ENCODE measurements at regions not wholly inside any gene's neighbourhood (a gene's known extent, or its start where the extent isn't known, plus 50 kb on each side); places are given as distances from the start of the nearest gene placed in this dataset.
"Not testable (repeated sequence)": the region's sequence is repeated elsewhere in the genome, so short reads cannot be mapped to it uniquely, and the experiment has no call there.

DNA sequence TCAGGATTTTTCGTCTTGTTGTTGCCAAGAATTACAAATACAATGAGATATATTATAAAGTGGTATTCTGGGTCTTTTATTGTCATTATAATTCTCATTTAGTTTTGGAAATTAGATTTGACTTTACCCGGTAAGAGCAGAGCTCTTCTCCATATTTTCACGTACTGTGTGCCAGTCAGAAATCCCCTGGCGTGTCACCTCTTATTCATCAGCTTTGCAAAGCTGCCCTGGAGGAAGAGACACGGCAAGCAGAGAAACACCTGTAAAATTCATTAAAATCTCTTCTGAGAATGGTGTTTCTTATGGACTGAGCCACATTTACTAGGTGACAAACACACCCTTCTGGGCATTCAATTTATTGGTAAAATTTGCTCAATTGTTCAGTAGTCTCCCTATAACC, 440.4 kb downstream of the HINT1 start:
- no peak for DNase-seq (ENCODE audit: low read depth)

DNA sequence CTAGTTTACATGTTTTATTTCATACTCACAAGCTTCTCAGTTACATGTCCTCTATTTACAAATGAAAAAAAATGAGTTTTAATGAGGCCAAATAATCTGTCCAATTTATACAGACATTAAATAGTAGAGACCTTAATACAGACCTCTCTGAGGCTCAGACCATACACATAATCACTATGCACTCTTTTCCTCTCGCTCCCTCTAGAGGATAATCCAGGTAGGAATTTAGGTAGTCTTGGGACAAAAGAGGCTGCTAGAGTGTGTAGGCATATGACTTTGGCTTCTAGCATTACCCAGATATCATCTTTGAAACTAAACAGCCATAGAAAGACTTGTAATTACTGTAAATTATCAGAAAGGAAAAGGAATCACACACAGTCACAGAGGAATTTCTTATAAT, 444.7 kb downstream of the HINT1 start:
- DNase-seq (ENCODE audit: low read depth): no peak

- no peak for DNase-seq (ENCODE audit: low read depth)
Measured at GRCh38 chr5:130715541-130715940, 449.5 kb downstream of the HINT1 start.

DNA sequence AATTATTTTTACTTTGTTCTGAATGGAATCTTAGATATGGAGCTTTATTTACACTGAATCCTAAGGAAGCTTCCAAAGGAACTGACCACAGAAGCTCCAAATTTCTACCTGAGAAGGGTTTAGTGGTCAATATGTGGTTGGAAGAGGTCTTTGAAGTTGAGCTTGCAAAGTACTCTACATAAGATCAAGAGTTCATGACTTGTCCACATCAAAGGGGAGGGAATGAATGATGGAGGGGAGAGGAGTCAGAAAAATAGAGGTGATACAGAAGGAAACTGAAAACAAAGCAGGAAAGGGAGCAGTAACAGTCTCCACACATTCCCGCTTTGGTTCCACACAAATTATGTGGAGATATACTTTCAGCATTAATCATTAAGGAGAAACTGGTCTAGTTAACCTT, 450.9 kb downstream of the HINT1 start:
- DNase-seq (ENCODE audit: low read depth): no peak

GRCh38 chr5:130712324-130712723, 452.7 kb downstream of the HINT1 start:
- DNase-seq (ENCODE audit: low read depth): no peak

GRCh38 chr5:130710596-130710995, 454.5 kb downstream of the HINT1 start:
- DNase-seq (ENCODE audit: low read depth): no peak

GRCh38 chr5:130708754-130709153, 456.3 kb downstream of the HINT1 start:
- no peak for DNase-seq (ENCODE audit: low read depth)

DNA sequence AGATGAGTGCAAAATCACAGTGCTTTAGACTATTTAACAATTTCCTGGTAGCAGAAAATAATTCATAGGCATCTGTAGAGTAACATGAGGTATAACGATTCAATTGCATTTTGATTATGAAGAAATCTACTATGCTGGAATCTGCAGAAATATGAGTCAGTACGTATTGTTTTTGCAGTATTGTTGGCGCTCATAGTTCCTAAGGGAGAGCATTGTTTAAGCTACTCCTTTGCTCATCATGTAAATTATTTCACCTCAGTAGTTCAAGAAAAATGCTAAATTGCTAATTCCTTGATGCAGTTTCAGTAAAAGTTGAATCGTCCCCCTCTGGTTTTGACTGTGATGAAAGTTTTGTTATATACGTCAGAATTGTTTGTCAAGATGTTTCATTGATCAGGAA, 458.4 kb downstream of the HINT1 start:
- no peak for DNase-seq (ENCODE audit: low read depth)

GRCh38 chr5:130705368-130705767, 459.7 kb downstream of the HINT1 start:
- DNase-seq (ENCODE audit: low read depth): no peak

DNA sequence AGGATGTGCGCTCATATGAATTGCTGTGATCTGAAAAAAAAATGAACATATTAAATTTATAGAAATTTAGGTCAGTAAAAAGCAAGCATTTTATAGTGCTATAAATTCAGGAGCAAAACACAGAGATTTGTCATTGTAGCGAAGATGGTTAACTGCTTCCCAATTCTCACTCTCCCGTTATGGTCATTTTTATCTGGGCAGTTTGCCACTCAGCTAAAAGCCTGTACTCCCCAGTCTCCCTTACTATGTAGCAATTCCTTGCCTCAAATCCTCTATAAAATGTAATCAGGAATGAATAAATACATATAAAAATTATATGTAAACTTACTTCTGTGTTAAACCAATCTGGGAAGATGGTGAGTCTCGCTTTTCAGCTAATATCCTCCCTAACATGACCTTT, 471.5 kb downstream of the HINT1 start:
- DNase-seq (ENCODE audit: low read depth): no peak

DNA sequence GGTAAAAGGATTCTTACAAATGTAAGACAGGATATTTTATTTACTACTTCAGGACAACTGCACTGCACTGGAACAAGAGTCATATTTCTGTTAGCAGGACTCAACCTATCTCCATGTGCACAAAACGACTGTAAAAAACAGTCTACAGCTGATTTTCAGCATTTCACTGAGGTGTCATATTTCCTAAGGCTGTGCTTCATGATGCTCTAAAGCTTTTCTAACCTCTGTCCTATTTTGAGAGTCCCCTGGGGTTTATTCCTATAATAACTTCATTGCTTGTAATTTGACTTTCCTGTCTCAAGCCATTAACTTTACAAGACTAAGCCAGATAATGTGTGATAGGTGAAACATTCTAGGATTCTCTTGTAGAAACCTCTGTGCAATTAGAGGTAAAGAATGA, 472.3 kb downstream of the HINT1 start:
- no peak for DNase-seq (ENCODE audit: low read depth)

- no peak for DNase-seq (ENCODE audit: low read depth)
Measured at GRCh38 chr5:130689831-130690230, 475.2 kb downstream of the HINT1 start.

DNA sequence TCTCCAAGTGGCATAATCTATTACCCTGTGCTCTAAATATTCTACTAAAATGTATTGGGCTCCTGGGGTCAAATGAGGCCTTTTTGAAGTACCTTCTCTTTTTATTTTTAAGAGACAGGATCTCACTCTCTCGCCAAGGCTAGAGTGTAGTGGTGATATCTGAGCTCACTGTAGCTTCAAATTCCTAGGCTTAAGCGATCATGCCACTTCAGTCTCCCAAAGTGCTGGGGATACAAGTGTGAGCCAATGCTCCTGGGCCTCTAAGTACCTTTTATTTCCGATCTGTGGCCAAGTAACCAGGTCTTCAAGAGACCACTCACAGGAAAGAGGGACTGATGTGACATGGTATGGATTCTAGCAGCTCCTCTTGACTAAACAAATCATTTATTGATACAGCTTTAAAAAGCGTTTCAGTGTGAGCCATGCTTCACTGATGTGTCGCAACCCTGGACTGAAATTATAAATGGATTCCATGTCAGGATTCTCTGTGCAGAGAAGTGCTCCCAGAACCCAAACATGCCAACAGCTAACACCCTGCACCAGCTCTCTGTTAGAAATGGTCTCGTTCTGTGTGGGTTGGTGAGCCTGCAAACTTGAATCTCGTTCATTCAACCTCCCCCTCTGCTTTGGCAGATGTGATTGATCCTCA, 477.8 kb downstream of the HINT1 start:
- DNase-seq (ENCODE audit: low read depth): no peak

DNA sequence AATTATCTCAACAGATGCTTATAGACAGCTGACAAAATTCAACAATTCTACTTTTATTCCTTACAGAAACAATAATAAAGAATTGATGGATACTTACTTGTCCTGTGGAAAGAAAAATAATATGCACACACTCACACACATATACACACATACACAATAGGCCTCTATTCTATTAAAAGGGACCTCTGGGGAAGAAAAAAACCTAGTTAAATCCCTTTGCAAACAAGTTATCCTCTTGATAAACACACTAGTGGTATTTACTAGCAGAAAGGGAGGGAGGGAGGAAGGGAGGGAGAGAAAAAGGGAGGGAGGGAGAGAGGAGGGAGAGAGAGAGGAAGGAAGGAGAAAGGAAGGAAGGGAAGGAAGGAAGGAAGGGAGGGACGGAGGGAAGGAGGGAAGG, 486.4 kb downstream of the HINT1 start:
- no peak for DNase-seq (ENCODE audit: low read depth)

DNA sequence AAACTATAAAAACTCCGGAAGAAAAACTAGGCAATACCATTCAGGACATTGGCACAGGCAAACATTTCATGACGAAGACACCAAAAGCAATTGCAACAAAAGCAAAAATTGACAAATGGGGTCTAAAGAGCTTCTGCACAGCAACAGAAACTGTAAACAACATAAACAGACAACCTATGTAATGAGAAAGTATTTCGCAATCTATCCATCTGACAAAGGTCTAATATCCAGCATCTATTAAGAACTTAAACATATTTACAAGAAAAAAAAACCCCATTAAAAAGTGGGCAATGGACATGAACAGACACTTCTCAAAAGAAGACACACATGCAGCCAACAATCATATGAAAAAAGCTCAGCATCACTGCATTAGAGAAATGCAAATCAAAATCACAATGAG, 498.6 kb downstream of the HINT1 start:
- no peak for DNase-seq (ENCODE audit: low read depth)

- DNase-seq (ENCODE audit: low read depth): no peak
Measured at GRCh38 chr5:130652176-130652575, 512.9 kb downstream of the HINT1 start.

DNA sequence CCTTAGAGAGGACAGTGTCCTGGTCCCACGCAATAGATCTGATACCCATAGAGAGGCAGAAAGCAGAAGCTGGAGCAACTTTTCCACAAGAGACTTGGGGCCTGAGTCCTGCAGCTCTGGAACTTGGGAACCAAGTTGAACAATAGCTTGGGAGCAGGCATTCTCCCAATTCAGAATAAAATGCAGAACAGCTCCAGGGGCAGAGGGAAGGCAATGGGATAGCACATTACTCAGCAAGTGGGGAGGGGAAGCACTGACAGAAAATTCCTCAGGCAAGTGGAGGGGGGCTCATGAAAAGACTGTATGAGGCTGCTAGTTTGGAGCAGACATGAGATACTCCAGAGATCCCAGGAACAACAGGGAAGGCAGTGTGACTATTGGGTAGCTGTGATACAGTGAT, 513.6 kb downstream of the HINT1 start:
- DNase-seq (ENCODE audit: low read depth): no peak

DNA sequence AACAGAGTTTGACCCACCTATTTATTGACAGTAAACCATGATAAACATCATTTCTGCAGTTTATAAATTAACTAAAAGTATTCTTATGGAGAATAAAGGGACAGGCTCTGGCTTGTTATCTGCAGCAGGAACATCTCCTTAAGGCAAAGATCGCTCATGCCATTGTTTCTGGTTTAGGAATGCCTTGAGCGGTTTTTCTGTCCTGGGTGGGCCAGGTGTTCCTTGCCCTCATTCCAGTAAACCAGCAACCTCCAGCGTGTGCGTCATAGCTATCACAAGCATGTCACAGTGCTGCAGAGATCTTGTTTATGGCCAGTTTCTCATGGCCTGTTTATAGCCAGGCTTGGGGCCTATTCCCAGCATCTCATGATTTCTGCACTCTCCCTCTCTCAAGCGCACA, 521.7 kb downstream of the HINT1 start:
- no peak for DNase-seq (ENCODE audit: low read depth)

GRCh38 chr5:130642461-130642860, 522.6 kb downstream of the HINT1 start:
- no peak for DNase-seq (ENCODE audit: low read depth)

- DNase-seq (ENCODE audit: low read depth): no peak
Measured at GRCh38 chr5:130627145-130627544, 537.9 kb downstream of the HINT1 start.

DNA sequence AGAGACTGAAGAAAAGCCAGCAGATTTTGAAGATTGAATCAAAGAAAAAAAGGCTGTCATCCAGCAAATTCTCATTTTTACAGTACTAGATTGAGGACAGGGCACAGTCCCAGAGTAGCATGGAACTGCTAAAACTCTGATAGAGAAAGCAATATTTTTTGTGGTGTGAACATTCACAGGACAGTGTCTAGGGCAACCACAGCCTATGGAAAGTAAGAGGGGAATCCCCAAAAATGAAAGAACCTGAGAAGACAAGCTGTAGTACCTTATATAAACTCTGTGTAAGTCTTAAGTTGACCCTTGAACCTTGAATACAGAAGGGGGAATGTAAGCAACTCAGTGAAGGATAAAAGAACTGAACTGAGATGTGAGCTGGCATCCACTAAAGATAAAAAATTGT, 540.3 kb downstream of the HINT1 start:
- DNase-seq (ENCODE audit: low read depth): no peak

DNA sequence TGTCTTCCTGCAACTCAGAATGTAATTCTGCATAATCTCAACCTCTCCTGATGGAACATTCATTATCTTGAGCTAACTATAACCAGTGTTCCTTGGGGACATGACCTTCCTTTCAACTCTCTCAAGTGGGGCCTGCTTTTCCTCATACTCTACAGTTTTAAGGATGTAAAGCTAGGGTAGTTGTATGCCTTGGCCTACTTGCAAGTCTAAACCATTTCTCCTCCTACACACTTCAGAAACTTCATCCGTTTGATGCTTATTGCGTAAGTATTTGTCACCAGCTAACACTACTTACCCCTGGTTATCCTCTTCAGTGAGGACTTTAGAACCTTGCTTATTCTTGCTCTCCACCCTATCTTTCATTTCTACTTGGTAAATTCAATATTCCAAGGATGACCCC, 548.9 kb downstream of the HINT1 start:
- no peak for DNase-seq (ENCODE audit: low read depth)

GRCh38 chr5:130605234-130605633, 559.8 kb downstream of the HINT1 start:
- DNase-seq (ENCODE audit: low read depth): no peak

DNA sequence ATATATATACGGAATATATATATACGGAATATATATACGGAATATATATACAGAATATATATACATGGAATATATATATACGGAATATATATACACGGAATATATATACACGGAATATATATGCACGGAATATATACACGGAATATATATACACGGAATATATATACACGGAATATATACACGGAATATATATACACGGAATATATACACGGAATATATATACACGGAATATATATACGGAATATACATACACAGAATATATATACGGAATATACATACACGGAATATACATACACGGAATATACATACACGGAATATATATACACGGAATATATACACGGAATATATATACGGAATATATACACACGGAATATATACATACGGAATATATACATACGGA, 568.4 kb downstream of the HINT1 start:
- DNase-seq (ENCODE audit: low read depth): not testable (repeated sequence)

- no peak for DNase-seq (ENCODE audit: low read depth)
Measured at GRCh38 chr5:130580264-130580663, 584.8 kb downstream of the HINT1 start.
